ENCODE measurements at regions not wholly inside any gene's neighbourhood (a gene's known extent, or its start where the extent isn't known, plus 50 kb on each side); places are given as distances from the start of the nearest gene placed in this dataset.

DNA sequence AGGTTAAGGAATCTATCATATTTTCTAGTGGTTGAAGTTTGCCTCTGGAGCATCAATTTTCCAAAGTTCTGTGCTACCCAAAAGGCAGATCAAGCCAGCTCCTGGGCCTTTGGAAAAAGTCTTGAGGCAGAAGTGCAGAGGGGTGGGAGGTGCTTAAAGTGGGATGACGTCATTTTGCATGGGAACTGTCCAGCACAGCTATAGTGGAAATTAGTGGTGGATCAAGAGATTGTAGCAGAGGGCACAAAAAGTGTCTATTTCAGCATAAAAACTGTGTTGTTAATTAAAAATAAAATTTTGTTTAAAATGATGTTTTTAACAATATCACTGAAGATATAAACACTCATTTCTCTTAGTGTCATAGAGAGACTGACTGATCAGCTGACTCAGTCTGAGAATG is 221.9 kb downstream of the LRRN1 start:
- Histone ChIP-seq H3K79me2 (replicated peaks; ENCODE audit: insufficient read depth, low read length) (no peaks in the 10 kb centered on the region), H3K36me3 (ENCODE audit: insufficient read depth, low read length) (no peaks in the 10 kb centered on the region), H3K9me2 (ENCODE audit: insufficient read depth, low read length) (no peaks in the 10 kb centered on the region), H3K27ac (ENCODE audit: low read length) (no peak overlapping the region), H3F3A (ENCODE audit: insufficient read depth, low read length, poor library complexity, severe bottlenecking) (no peaks in the 10 kb centered on the region), H3K9me3 (ENCODE audit: low read length) (no peaks in the 10 kb centered on the region), H2AFZ (ENCODE audit: low read depth, low read length) (no peak overlapping the region), H3K9ac (ENCODE audit: low read length) (no peak overlapping the region), H4K20me1 (ENCODE audit: insufficient read depth) (no peaks in the 10 kb centered on the region), H3K4me3 (ENCODE audit: low read length) (no peak overlapping the region), H3K4me2 (ENCODE audit: low read length) (no peak overlapping the region), H3K27me3 (ENCODE audit: insufficient read depth, low read depth, low read length) (no peaks in the 10 kb centered on the region)
- TF ChIP-seq EZH2 (IDR thresholded peaks at IDR 0.05; ENCODE audit: borderline replicate concordance, insufficient read depth, low read length, poor library complexity, severe bottlenecking) (no peak), SMC3 (conservative IDR thresholded peaks at IDR 0.05; ENCODE audit: poor library complexity) (no peak), MXI1 (conservative IDR thresholded peaks at IDR 0.05; ENCODE audit: poor library complexity, severe bottlenecking) (no peak), RAD21 (conservative IDR thresholded peaks at IDR 0.05) (no peak), CTCF (IDR thresholded peaks at IDR 0.05; ENCODE audit: poor library complexity, severe bottlenecking) (no peak), TAF1 (IDR thresholded peaks at IDR 0.05; ENCODE audit: low read depth) (no peak)
- TF ChIP-seq, protein P1, sequence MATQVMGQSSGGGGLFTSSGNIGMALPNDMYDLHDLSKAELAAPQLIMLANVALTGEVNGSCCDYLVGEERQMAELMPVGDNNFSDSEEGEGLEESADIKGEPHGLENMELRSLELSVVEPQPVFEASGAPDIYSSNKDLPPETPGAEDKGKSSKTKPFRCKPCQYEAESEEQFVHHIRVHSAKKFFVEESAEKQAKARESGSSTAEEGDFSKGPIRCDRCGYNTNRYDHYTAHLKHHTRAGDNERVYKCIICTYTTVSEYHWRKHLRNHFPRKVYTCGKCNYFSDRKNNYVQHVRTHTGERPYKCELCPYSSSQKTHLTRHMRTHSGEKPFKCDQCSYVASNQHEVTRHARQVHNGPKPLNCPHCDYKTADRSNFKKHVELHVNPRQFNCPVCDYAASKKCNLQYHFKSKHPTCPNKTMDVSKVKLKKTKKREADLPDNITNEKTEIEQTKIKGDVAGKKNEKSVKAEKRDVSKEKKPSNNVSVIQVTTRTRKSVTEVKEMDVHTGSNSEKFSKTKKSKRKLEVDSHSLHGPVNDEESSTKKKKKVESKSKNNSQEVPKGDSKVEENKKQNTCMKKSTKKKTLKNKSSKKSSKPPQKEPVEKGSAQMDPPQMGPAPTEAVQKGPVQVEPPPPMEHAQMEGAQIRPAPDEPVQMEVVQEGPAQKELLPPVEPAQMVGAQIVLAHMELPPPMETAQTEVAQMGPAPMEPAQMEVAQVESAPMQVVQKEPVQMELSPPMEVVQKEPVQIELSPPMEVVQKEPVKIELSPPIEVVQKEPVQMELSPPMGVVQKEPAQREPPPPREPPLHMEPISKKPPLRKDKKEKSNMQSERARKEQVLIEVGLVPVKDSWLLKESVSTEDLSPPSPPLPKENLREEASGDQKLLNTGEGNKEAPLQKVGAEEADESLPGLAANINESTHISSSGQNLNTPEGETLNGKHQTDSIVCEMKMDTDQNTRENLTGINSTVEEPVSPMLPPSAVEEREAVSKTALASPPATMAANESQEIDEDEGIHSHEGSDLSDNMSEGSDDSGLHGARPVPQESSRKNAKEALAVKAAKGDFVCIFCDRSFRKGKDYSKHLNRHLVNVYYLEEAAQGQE (IDR thresholded peaks at IDR 0.05; ENCODE audit: borderline replicate concordance): no peak

DNA sequence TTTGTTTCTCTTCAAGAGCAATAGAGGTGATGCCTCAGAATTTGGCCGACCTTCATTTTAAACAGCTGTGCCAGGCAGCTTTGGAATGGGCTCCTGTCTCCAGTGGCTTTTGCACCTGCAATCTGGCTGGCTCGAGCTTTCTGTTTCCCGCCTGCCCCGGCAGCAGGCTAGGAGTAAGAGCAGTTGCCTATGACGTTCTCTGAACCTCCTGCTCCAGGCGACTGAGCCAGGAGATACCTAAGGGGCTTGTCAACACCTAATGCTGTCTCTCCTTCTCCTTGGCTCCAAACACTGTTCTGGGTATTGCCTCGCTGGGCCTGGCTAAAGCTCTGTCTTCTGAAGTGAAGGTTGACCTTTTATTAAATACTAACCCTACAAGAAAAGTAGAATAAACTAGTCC is 229.9 kb downstream of the LRRN1 start:
- H3K9me3 ChIP-seq (ENCODE audit: low read length): no peaks in the 10 kb centered on the region
- H3K9me2 ChIP-seq (ENCODE audit: insufficient read depth, low read length): no peaks in the 10 kb centered on the region
- H3F3A ChIP-seq (ENCODE audit: insufficient read depth, low read length, poor library complexity, severe bottlenecking): no peaks in the 10 kb centered on the region
- H3K27me3 ChIP-seq (ENCODE audit: insufficient read depth, low read depth, low read length): no peaks in the 10 kb centered on the region
- H3K27ac ChIP-seq (ENCODE audit: low read length): no peak overlapping the region
- TF ChIP-seq SMC3 (conservative IDR thresholded peaks at IDR 0.05; ENCODE audit: poor library complexity) (no peak), EP300 (conservative IDR thresholded peaks at IDR 0.05; ENCODE audit: poor library complexity, severe bottlenecking) (no peak), TAF1 (IDR thresholded peaks at IDR 0.05; ENCODE audit: low read depth) (no peak), RAD21 (conservative IDR thresholded peaks at IDR 0.05) (no peak), POLR2AphosphoS5 (IDR thresholded peaks at IDR 0.05) (no peak), MXI1 (conservative IDR thresholded peaks at IDR 0.05; ENCODE audit: poor library complexity, severe bottlenecking) (no peak), CTCF (IDR thresholded peaks at IDR 0.05; ENCODE audit: poor library complexity, severe bottlenecking) (no peak), EZH2 (IDR thresholded peaks at IDR 0.05; ENCODE audit: borderline replicate concordance, insufficient read depth, low read length, poor library complexity, severe bottlenecking) (no peak)
- TF ChIP-seq, protein P1 (IDR thresholded peaks at IDR 0.05; ENCODE audit: borderline replicate concordance): no peak
- no peaks in the 10 kb centered on the region for H3K36me3 ChIP-seq (ENCODE audit: insufficient read depth, low read length)
- H3K9ac ChIP-seq (ENCODE audit: low read length): no peak overlapping the region
- H4K20me1 ChIP-seq (ENCODE audit: insufficient read depth): no peaks in the 10 kb centered on the region
- no peak overlapping the region for H3K4me3 ChIP-seq (ENCODE audit: low read length)
- no peak overlapping the region for H3K4me2 ChIP-seq (ENCODE audit: low read length)
- no peak overlapping the region for H2AFZ ChIP-seq (ENCODE audit: low read depth, low read length)
- H3K79me2 ChIP-seq (replicated peaks; ENCODE audit: insufficient read depth, low read length): no peaks in the 10 kb centered on the region

Data from neural cell (in vitro differentiated cells).